ENCODE measurements at regions not wholly inside any gene's neighbourhood (a gene's known extent, or its start where the extent isn't known, plus 50 kb on each side); places are given as distances from the start of the nearest gene placed in this dataset.

DNA sequence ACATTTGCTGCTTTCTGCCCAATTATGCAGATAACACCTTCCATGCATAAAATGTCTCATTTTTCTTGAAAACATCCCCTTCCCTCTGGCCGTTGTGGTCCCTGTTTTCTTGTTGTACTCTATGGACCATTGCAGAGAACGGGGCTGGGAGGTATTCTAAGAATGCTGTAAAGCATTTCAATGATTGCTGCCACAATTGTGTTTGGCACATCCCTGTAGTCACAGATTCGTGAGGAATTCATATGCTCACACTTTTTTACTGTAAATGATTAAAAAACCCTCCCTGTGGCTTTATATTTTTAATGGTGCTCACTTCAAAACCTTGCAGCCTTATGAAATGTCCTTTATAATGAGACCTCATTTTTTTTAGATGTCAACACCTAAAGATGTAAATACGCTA is 207.2 kb upstream of the GBE1 start:
- TF ChIP-seq, protein P1, sequence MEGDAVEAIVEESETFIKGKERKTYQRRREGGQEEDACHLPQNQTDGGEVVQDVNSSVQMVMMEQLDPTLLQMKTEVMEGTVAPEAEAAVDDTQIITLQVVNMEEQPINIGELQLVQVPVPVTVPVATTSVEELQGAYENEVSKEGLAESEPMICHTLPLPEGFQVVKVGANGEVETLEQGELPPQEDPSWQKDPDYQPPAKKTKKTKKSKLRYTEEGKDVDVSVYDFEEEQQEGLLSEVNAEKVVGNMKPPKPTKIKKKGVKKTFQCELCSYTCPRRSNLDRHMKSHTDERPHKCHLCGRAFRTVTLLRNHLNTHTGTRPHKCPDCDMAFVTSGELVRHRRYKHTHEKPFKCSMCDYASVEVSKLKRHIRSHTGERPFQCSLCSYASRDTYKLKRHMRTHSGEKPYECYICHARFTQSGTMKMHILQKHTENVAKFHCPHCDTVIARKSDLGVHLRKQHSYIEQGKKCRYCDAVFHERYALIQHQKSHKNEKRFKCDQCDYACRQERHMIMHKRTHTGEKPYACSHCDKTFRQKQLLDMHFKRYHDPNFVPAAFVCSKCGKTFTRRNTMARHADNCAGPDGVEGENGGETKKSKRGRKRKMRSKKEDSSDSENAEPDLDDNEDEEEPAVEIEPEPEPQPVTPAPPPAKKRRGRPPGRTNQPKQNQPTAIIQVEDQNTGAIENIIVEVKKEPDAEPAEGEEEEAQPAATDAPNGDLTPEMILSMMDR (IDR thresholded peaks at IDR 0.05): no peak
- TF ChIP-seq POLR2A (IDR thresholded peaks at IDR 0.05): no peak
